ENCODE measurements at regions not wholly inside any gene's neighbourhood (a gene's known extent, or its start where the extent isn't known, plus 50 kb on each side); places are given as distances from the start of the nearest gene placed in this dataset.
"Not testable (repeated sequence)": the region's sequence is repeated elsewhere in the genome, so short reads cannot be mapped to it uniquely, and the experiment has no call there.

- DNase-seq = no peak
Measured at GRCh38 chr12:33834672-33835071, 187.6 kb upstream of the ALG10 start.

GRCh38 chr12:33876618-33877017 lies 145.7 kb upstream of the ALG10 start:
- DNase-seq = no peak

GRCh38 chr12:33892425-33892824 lies 129.9 kb upstream of the ALG10 start:
- no peak for DNase-seq

- DNase-seq = not testable (repeated sequence)
Measured at GRCh38 chr12:33920460-33920859, 101.8 kb upstream of the ALG10 start.

DNA sequence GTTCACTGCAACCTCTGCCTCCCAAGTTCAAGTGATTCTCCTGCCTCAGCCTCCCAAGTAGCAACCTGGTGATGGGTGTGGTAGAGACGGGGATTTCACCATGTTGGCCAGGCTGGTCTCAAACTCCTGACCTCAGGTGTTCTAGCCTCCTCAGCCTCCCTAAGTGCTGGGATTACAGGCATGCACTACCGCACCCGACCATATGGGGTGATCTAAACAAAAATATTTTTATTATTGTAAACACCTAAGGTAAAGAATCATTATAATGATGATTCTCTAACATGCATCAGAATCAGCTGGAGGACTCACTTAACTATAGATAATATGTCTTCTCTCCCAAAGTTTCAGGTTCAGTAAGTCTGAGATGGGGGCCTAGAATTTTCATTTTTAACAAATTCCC lies 96.2 kb upstream of the ALG10 start:
- no peak for DNase-seq

- not testable (repeated sequence) for DNase-seq
Measured at GRCh38 chr12:33937669-33938068, 84.6 kb upstream of the ALG10 start.

- no peak for DNase-seq
Measured at GRCh38 chr12:33942172-33942571, 80.1 kb upstream of the ALG10 start.

GRCh38 chr12:33944703-33945437 lies 77.4 kb upstream of the ALG10 start:
- DNase-seq = no peak

DNA sequence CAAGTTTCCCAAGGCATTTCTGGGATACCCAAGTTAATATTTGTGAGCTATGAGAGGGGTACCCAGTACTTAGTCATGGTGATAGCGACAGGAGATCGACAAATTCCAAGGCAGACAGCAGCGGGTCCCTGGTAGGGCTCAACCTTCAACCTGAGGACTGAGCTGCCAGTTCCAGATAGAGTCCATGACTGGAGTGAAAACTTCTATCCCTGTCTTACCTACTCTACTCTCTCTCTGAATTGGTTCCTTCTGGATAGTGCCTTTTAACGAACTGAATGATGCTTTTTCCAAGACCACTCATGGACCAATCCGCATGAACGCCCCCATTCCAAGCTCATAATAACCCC lies 76.9 kb upstream of the ALG10 start:
- no peak for DNase-seq

DNA sequence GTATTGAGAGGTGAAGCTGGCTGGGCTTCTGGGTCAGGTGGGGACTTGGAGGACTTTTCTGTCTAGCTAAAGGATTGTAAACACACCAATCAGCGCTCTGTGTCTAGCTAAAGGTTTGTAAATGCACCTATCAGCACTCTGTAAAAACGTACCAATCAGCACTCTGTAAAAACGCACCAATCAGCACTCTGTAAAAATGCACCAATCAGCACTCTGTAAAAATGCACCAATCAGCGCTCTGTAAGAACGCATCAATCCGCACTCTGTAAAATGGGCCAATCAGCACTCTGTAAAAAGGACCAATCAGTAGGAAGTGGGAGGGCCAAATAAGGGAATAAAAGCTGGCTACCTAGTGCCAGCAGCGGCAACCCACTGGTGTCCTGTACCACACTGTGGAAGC lies 56.1 kb upstream of the ALG10 start:
- not testable (repeated sequence) for DNase-seq

- DNase-seq = no peak
Measured at GRCh38 chr12:33967760-33968159, 54.5 kb upstream of the ALG10 start.
